ENCODE measurements at regions not wholly inside any gene's neighbourhood (a gene's known extent, or its start where the extent isn't known, plus 50 kb on each side); places are given as distances from the start of the nearest gene placed in this dataset.
"Not testable (repeated sequence)": the region's sequence is repeated elsewhere in the genome, so short reads cannot be mapped to it uniquely, and the experiment has no call there.

- not testable (repeated sequence) for DNase-seq (ENCODE audit: low read depth); H3K4me3 ChIP-seq (ENCODE audit: low read depth, low read length)
Observed at GRCh38 chr16:29127806-29128420, 143.1 kb downstream of the LAT start.

- no peak overlapping the region for H3K4me3 ChIP-seq (ENCODE audit: low read depth, low read length)
- no peak for DNase-seq (ENCODE audit: low read depth)
- TF ChIP-seq CTCF (IDR thresholded peaks at IDR 0.05; ENCODE audit: low read depth, low read length) (no peak), MYC (IDR thresholded peaks at IDR 0.05; ENCODE audit: low read depth, low read length) (no peak), MAX (IDR thresholded peaks at IDR 0.05; ENCODE audit: low read depth, low read length) (no peak), POLR2A (IDR thresholded peaks at IDR 0.05; ENCODE audit: extremely low read depth, insufficient read length) (no peak)
Observed at GRCh38 chr16:29126616-29127015, 141.8 kb downstream of the LAT start.

- no peak overlapping the region for H3K4me3 ChIP-seq (ENCODE audit: low read depth, low read length)
- DNase-seq (ENCODE audit: low read depth), result peak; percentile 9
- TF ChIP-seq MYC (IDR thresholded peaks at IDR 0.05; ENCODE audit: low read depth, low read length), result no peak
- TF ChIP-seq POLR2A (IDR thresholded peaks at IDR 0.05; ENCODE audit: extremely low read depth, insufficient read length), result no peak
- no peak for TF ChIP-seq MAX (IDR thresholded peaks at IDR 0.05; ENCODE audit: low read depth, low read length)
- TF ChIP-seq CTCF (IDR thresholded peaks at IDR 0.05; ENCODE audit: low read depth, low read length), result no peak
Observed at GRCh38 chr16:29126057-29126494, 141.2 kb downstream of the LAT start.

GRCh38 chr16:29124828-29125227 is 140.0 kb downstream of the LAT start:
- no peak overlapping the region for H3K4me3 ChIP-seq (ENCODE audit: low read depth, low read length)
- no peak for DNase-seq (ENCODE audit: low read depth)
- TF ChIP-seq POLR2A (IDR thresholded peaks at IDR 0.05; ENCODE audit: extremely low read depth, insufficient read length), result no peak
- TF ChIP-seq MAX (IDR thresholded peaks at IDR 0.05; ENCODE audit: low read depth, low read length), result no peak
- no peak for TF ChIP-seq MYC (IDR thresholded peaks at IDR 0.05; ENCODE audit: low read depth, low read length)
- TF ChIP-seq CTCF (IDR thresholded peaks at IDR 0.05; ENCODE audit: low read depth, low read length), result no peak

GRCh38 chr16:29124162-29124561 is 139.3 kb downstream of the LAT start:
- H3K4me3 ChIP-seq (ENCODE audit: low read depth, low read length); DNase-seq (ENCODE audit: low read depth): not testable (repeated sequence)

- DNase-seq (ENCODE audit: low read depth); H3K4me3 ChIP-seq (ENCODE audit: low read depth, low read length): not testable (repeated sequence)
Observed at GRCh38 chr16:29120680-29121079, 135.8 kb downstream of the LAT start.

GRCh38 chr16:29118301-29118957 is 133.6 kb downstream of the LAT start:
- peak; percentile 38 for DNase-seq (ENCODE audit: low read depth)
- H3K4me3 ChIP-seq (ENCODE audit: low read depth, low read length), result not testable (repeated sequence)
- 0 out of 2 replicates have a peak, but pooled peaks have one; percentile 31 for TF ChIP-seq MAX (IDR thresholded peaks at IDR 0.05; ENCODE audit: low read depth, low read length)

- no peak for DNase-seq (ENCODE audit: low read depth)
- TF ChIP-seq MAX (IDR thresholded peaks at IDR 0.05; ENCODE audit: low read depth, low read length) (no peak), CTCF (IDR thresholded peaks at IDR 0.05; ENCODE audit: low read depth, low read length) (no peak), MYC (IDR thresholded peaks at IDR 0.05; ENCODE audit: low read depth, low read length) (no peak), POLR2A (IDR thresholded peaks at IDR 0.05; ENCODE audit: extremely low read depth, insufficient read length) (no peak)
- no peak overlapping the region for H3K4me3 ChIP-seq (ENCODE audit: low read depth, low read length)
Observed at GRCh38 chr16:29117631-29118030, 132.8 kb downstream of the LAT start.
